Activated B cell treated with CpG ODN at 0.5 μM for 24 hours (primary cell): ENCODE measurements at regions not wholly inside any gene's neighbourhood (a gene's known extent, or its start where the extent isn't known, plus 50 kb on each side); places are given as distances from the start of the nearest gene placed in this dataset.

Experiments used
- ATAC-seq: fragments of 200-7000 bp; cut with Tn5 transposase; one replicate; pipeline ENCODE4 v1.10.0; 2021; ENCODE audit warnings: low read depth, mild to moderate bottlenecking, moderate library complexity
- CTCF ChIA-PET: fragments of 350-600 bp; sonication (Branson Sonifier 250); formaldehyde crosslinking; loops from one replicate; lab custom pipeline; 2021; ENCODE audit warnings: antibody characterized with exemption; lab: Charles Lee
- POLR2A ChIA-PET: fragments of 350-600 bp; sonication (Branson Sonifier 250); formaldehyde crosslinking; loops from one replicate; lab custom pipeline; 2021; ENCODE audit warnings: antibody characterized with exemption; lab: Charles Lee
- DNase-seq: peaks from one replicate; pipeline ENCODE4 v3.0.0; 2022
- H3K27ac Mint-ChIP-seq: one replicate; pipeline ENCODE4 v1.8.0; 2020; ENCODE audit warnings: mixed read lengths
- H3K27me3 Mint-ChIP-seq: one replicate; pipeline ENCODE4 v1.8.0; 2021; ENCODE audit warnings: mixed read lengths
- H3K36me3 Mint-ChIP-seq: one replicate; pipeline ENCODE4 v1.8.0; 2021; ENCODE audit warnings: low read depth, mixed read lengths
- H3K4me1 Mint-ChIP-seq: one replicate; pipeline ENCODE4 v1.8.0; 2021; ENCODE audit warnings: mixed read lengths
- H3K4me3 Mint-ChIP-seq: one replicate; pipeline ENCODE4 v1.8.0; 2020; ENCODE audit warnings: mild to moderate bottlenecking, mixed read lengths
- H3K9me3 Mint-ChIP-seq: one replicate; pipeline ENCODE4 v1.8.0; 2020; ENCODE audit warnings: mixed read lengths
- CTCF ChIP-seq: fragments of 200-600 bp; IDR thresholded peaks from one replicate; pipeline ENCODE4 v1.8.0; 2022; ENCODE audit warnings: antibody characterized with exemption, mild to moderate bottlenecking
- intact Hi-C: fragments of 100-400 bp; cut with micrococcal nuclease; formaldehyde crosslinking; loops from one replicate; pipeline ENCODE4 v1.15.1; 2024

DNA sequence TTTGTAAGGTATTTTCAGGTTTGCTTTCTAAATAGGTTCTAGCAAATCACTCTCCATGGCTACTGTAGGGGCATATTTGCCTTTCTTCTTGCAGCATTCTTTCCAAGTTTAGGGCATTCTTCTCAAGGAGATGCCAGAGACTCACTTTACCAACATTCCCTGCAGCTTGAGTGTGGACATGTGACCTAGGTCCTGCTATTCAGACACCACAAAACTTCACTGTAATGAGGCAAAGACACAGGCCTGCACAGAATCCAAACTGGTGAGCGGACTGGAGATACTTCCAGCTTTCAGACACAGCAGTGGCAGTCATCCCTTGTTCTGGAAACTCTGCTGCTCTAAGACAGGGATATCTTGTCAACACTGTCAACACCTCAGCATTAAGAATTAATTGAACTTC is 146.4 kb upstream of the PFN2 start:
- POLR2A ChIA-PET: no interaction called here
- intact Hi-C loops: no loop called here
- CTCF ChIA-PET: no interaction called here
- no peak for ATAC-seq
- no peak for DNase-seq
- Mint-ChIP-seq H3K27ac (no peak overlapping the region), H3K36me3 (no peaks in the 10 kb centered on the region), H3K9me3 (no peaks in the 10 kb centered on the region), H3K4me1 (no peaks in the 10 kb centered on the region), H3K27me3 (peaks cover 4% of the 10 kb centered on the region), H3K4me3 (no peak overlapping the region)
- TF ChIP-seq CTCF: no peak

DNA sequence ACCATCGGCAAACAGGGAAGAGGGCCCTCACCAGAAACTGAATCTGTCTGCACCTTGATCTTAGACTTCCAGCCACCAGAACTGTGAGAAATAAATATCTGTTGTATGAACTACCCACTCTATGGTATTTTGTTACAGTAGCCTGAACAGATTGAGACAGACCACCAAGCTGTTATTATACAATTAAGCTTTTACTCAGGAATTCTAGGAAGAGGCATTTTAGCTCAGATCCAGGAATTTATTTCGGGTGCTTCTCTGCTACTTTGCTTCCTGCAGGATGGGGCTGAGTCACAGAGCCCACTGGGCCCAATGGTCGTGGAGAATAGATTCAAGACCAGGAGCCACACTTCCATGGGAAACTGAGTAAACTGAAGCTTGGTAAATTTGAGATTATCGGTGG is 145.5 kb upstream of the PFN2 start:
- H3K9me3 Mint-ChIP-seq: no peaks in the 10 kb centered on the region
- H3K27ac Mint-ChIP-seq: no peak overlapping the region
- DNase-seq (no peak), ATAC-seq (no peak)
- no peak overlapping the region for H3K4me3 Mint-ChIP-seq
- no peak for TF ChIP-seq CTCF
- H3K4me1 Mint-ChIP-seq: no peaks in the 10 kb centered on the region
- intact Hi-C loops: no loop called here
- ChIA-PET POLR2A (no interaction called here), CTCF (no interaction called here)
- H3K36me3 Mint-ChIP-seq: no peaks in the 10 kb centered on the region
- peaks cover 4% of the 10 kb centered on the region for H3K27me3 Mint-ChIP-seq

- Mint-ChIP-seq H3K36me3 (no peaks in the 10 kb centered on the region), H3K9me3 (no peaks in the 10 kb centered on the region), H3K4me3 (no peak overlapping the region), H3K4me1 (no peaks in the 10 kb centered on the region), H3K27me3 (peaks cover 9% of the 10 kb centered on the region), H3K27ac (no peak overlapping the region)
- POLR2A ChIA-PET: no interaction called here
- TF ChIP-seq CTCF: no peak
- no peak for DNase-seq
- no peak for ATAC-seq
- CTCF ChIA-PET: no interaction called here
- intact Hi-C loops: no loop called here
Measured at GRCh38 chr3:150114873-150115540, 144.3 kb upstream of the PFN2 start.

DNA sequence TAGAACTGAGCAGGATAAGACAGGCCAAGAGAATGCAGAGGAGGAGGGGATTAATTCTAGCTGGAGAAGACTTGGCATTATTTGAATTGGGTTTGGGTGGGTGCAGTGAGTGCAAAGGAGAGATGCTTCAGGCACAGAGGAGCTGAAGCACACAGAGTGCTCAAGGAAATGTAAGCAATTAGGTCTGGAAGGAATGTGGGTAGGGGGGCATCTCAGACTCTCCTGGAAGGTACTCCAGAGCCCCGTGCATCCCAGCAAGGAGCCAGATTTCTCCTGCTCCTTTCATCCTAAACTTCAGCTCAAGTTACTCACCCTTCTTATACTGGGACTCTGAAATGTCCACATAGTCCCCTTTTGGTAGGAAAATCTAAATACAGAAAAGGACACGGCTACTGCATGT is 143.6 kb upstream of the PFN2 start:
- no peak for TF ChIP-seq CTCF
- CTCF ChIA-PET: no interaction called here
- no peaks in the 10 kb centered on the region for H3K4me1 Mint-ChIP-seq

GRCh38 chr3:150110097-150110496 is 139.4 kb upstream of the PFN2 start:
- H3K36me3 Mint-ChIP-seq: no peaks in the 10 kb centered on the region
- CTCF ChIA-PET: no interaction called here
- POLR2A ChIA-PET: no interaction called here

More for the DNA sequence above, 143.6 kb upstream of the PFN2 start:
- peaks cover 9% of the 10 kb centered on the region for H3K27me3 Mint-ChIP-seq
- H3K36me3 Mint-ChIP-seq: no peaks in the 10 kb centered on the region
- H3K27ac Mint-ChIP-seq: no peak overlapping the region
- DNase-seq (no peak), ATAC-seq (no peak)
- H3K4me3 Mint-ChIP-seq: no peak overlapping the region
- POLR2A ChIA-PET: no interaction called here
- H3K9me3 Mint-ChIP-seq: no peaks in the 10 kb centered on the region
- intact Hi-C loops: no loop called here

More at GRCh38 chr3:150110097-150110496, 139.4 kb upstream of the PFN2 start:
- intact Hi-C loops: no loop called here
- Mint-ChIP-seq H3K4me1 (no peaks in the 10 kb centered on the region), H3K27ac (no peak overlapping the region), H3K4me3 (no peak overlapping the region), H3K27me3 (peaks cover 8% of the 10 kb centered on the region), H3K9me3 (no peaks in the 10 kb centered on the region)
- DNase-seq: no peak
- no peak for TF ChIP-seq CTCF
- ATAC-seq: no peak
